GM19468 (cell line): ENCODE measurements at regions not wholly inside any gene's neighbourhood (a gene's known extent, or its start where the extent isn't known, plus 50 kb on each side); places are given as distances from the start of the nearest gene placed in this dataset.

Source experiments
- ATAC-seq: cut with Tn5 transposase; IDR thresholded peaks from one replicate; pipeline ENCODE4 v1.9.1; 2021; ENCODE audit warnings: mild to moderate bottlenecking, moderate library complexity, moderate number of reproducible peaks; ENCODE audit not compliant: unreplicated experiment; ENCODE audit errors: extremely low read depth

DNA sequence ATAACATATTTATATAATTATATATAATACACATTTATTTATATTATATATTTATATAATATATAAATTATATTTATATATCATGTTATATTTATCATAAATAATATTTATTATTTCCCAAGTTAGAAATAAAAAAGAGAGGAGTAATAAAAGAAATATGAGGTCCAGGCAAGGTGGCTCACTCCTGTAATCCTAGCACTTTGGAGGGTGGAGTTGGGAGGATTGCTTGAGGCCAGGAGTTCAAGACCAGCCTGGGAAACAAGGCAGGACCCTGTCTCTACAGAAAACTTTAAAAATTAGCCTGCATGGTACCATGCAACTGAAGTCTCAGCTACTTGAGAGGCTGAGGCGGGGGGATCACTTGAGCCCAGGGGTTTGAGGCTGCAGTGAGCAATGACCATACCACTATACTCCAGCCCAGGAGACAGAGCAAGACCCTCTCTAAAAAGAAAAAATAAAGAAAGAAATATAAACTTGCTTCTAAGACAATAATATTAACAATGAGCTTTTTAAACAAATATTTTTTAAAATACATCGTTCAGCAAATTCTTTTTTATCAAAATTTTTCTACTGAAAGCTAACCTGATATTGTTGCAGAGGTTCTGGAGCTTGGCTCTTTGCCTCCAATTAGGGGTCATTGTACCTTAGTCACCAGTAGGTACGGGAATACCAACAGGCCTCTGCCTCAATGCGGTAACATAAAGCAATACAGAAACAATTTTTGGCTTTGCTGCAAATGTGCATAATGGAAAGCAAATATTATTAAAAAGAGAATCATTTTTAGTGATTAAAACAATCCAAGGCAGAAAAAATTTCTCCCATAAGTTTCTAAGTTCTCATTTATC is 290.0 kb downstream of the SETD4 start:
- no peak for ATAC-seq

DNA sequence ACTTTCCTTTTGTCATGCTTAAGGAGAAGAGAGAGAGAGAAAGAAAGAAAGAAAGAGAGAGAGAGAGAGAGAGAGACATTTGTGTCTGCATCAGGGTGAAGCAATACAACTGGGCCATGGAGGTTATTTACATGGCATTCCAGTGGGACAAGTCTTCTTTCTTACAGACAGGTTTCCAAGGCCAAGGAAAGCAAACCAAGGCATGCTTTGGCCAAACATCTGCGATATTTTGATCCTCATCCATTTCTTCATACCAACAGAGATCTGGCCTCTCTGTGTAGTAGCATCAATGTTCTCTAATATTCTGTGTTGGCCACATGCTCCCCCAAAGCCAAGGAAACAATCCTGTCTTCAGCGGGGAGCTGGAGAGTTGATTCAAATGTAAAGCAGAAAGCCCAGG is 292.1 kb downstream of the SETD4 start:
- ATAC-seq = no peak

DNA sequence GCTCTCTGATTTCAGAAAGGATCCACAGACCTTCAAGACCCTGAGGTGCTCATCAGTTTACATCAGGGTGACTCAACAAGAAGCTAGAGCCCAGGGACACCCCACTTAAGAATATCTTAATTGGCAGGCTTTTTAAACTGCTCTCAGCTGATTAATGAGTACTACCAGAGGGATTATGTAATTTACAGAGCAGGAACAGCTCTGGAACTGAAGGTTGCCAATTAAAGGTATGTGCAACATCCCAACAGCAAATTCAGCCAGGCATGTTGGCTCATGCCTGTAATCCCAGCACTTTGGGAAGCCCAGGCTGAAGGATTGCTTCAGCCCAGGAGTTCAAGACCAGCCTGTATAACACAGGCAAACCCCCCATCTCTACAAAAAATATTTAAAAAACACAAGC is 295.7 kb downstream of the SETD4 start:
- no peak for ATAC-seq

DNA sequence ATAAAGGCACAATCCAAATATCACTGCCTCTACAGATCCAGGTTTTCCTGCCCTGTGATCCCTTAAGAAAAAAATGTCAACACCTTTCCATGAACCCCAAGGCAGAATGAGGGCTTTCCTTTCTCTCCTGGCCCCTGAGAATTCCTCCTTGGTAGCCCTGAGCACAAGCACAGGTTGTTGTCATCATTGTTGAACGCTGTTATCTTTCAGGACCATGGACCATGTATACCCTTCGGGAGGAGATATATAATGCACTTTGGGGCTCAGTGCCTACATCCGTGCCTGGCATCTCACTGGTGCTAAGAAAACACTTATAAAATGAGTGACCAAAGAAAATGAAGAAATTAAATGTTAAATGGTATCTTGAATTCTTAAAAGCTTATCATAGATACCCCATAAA is 296.2 kb downstream of the SETD4 start:
- no peak for ATAC-seq

DNA sequence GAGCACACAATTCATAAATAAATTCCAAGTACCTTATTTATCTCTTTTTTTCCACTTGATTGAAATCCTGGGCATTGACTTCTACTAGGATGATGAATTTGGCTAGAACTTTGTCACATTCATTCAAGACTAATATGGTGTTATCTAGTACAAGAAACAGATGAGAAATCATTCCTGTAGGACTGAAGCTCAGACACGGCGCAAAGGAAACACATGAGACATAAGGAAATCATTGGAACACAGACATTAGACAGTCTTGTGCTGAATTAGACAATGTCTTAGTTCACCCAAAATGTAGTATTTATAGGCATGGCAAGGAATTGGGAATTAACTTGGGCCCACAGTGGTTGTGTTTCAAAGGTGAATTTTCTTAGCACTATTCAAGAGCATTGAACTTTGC is 305.7 kb downstream of the SETD4 start:
- ATAC-seq = no peak

DNA sequence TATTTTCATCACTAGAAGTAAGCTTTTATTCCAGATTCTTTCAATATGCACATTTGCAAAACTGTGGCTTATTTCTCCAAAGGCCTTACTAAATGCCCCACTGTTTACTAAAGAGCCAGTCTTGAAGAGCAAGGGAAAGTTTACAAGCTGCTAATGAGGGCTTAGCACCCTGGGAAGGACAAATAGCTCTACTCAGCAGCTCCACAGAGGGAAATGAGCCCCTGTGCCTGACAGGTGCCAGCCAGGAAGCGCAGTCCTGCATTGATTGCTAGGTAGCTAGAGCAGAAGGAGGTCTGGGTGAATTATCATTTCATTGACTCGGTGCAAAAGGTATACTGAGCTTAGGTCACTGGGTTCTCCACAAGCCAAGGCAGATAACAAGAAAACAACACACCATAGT is 307.0 kb downstream of the SETD4 start:
- no peak for ATAC-seq

DNA sequence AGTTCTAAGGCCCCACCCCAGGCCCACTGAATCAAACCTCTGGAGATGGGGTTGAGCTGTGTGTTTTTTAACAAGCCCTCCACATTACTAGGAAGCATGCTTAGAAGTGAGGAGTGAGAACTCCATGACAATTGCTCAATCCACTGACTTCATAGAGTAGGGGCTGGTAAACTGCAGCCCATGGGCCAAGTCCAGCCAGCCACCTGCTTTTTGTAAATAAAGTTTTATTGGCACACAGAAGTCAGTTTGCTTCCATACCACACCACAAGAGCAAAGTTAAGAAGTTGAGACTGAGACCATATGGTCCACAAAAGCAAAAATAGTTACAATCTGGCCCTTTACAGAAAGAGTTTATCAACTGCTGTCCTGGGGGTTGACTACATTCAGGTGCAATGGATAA is 309.2 kb downstream of the SETD4 start:
- no peak for ATAC-seq

DNA sequence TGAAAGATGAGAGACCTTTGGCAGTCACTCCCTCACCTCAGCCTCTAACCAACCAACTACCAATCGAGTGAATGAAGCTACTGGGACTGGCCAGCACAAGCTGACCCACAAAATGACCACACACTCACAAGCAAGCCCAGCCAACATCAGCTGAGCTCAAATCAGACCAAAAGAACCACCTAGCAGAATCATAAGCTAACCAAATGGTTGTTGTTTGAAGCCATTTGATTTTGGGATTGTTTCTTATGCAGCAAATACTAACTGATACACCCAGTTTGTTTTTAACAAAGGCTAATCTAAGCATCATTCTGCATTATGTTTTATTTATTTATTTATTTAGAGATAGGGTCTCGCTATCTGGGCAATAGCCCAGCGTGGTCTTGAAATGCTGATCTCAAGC is 310.4 kb downstream of the SETD4 start:
- no peak for ATAC-seq

DNA sequence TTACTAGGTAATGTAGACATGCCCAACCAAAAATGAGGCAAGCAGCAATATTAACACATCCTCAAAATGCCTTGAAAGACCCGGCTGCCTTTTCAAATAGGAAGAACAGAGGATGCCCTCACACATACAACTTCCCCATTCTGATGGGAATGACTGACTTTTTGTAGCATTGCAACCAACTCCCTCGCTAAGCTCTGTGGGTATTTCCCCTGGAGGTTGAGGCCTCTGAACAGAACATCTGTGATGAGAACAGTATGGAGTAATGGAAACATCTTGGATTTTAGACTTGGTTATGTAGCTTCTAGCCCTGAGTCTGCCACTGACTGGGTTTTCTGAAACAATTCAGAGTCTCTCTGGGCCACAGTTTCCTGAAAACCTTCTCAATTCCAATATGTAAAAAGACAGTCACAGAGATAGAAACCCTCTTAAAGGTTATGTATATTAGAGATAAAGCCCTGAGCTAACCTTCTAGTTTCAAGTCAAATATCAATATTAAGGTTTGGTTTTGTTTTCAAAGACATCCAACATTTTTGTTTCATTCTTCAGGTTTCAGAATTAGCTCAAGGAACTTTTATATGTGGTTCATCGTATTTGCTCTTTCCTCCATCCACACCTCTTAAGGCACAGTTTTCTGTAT is 311.5 kb downstream of the SETD4 start:
- ATAC-seq = no peak

DNA sequence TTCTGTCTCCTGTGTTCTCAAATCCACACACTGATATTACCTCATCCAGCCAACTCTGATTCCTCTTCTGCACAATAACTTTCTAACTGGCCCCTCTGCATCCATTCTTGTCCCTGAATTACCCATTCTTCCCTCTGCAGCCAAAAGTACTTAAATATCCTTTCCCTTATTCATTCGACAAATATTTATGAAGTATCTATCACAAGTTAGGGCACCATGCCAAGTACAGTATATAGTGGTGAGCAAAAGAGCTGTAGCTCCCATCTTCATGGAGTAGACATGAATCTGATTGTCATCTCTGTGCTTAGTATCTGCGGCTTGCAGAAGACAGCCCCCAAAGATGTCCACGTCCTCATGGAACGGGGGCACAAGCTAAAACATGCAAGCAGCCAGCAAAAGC is 316.8 kb downstream of the SETD4 start:
- ATAC-seq = no peak

DNA sequence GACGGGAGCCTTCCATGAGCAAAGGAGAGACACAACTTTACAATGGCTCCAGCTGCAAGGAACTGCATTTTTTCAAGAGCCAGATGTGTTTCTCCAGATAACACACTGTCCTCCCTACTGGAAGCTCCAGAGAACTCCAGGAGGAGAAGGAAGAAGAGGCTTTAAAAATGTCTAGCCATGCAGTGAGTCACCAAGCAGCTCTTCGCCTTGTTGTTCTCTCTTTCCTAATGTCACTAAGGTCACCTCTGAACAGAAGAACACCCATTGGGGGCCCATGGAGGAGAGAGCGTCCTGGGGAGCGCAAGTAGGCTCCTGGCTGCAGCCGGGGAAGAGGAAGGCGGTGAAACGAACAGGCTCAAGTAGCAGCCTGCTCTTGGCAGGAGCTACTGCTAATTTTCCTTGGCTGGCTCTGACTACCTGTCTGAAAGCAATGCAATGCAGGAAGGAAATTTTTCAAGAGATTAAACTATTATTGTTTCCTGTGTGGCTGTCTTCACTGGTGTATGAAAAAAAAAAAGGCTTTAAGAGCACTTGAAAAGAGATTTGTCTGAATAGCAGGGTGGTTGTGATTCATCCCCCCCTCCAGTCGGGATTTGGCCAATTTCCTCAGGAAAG is 321.9 kb downstream of the SETD4 start:
- no peak for ATAC-seq

DNA sequence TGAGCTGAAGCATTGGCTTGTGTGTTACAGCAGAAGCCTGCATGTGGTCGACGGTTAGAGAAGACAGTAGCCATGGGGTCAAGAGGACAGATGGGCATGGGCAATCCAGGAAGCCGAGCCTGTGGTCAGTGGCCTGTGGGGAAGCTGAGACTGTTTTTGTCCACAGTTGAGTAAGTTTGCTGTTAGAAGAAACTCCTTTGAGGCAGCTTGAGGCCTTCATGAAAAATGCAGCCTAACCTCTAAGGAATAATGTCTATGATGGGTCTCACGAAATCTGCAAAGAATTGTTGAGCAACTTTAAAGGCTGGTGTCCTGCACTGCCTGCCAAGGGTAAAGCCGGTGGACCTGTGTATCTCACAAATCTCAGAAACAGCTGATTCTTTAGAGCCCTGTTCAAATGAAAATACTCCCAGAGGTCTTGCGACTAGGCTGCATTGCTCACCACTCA is 322.4 kb downstream of the SETD4 start:
- no peak for ATAC-seq

DNA sequence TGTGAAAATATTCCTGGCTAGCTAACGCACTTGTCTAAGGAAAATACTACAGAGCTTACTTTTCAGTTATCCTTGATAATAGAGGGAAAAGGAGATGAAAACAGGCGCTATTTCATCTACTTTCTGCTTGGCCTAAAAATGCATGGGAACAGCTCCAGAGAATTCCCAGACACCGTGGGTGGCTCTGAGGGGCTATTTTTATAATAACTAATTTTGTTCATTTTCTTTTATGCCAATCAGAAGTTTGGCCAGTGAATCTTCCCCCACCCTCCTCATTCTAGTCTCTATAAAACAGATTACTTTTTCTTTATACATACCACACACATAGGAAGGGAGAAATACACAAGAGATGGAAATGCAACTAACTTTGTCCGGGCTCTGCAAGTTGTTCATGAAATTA is 322.9 kb downstream of the SETD4 start:
- ATAC-seq = no peak

DNA sequence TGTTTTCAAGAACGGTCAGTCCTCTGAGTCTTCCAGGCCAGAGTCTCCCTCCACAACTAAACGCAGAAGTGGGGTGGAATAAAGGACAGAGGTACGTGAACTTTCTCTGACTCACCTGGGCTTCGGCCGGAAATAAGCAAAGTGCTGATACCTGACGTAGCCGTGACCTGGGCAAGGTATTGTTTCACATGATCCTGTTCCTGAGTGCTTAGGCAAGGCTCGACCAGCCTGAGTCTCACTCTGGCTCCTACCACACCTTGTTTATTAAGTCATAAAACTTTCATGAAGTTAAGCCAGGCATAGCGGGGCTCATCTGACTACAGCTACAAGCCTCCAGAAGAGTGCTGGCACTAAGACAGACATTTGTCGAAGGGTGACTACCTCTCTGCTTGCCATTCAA is 327.5 kb downstream of the SETD4 start:
- no peak for ATAC-seq

DNA sequence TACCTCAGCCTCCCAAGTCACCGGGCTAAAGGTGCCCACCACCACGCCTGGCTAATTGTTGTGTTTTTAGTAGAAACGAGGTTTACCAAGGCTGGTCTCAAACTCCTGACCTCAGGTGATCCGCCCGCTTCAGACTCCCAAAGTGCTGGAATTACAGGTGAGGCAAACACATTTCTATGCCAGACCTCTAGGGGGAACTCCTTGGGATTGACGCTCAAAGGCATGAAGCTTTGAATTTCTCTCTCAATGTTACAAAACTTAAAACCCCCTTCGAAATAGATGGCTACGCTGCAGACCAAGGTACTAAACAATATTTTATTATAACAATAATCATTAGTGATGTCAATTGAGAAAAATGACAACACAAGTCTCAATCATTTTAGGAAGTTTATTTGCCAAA is 330.0 kb downstream of the SETD4 start:
- ATAC-seq = no peak

DNA sequence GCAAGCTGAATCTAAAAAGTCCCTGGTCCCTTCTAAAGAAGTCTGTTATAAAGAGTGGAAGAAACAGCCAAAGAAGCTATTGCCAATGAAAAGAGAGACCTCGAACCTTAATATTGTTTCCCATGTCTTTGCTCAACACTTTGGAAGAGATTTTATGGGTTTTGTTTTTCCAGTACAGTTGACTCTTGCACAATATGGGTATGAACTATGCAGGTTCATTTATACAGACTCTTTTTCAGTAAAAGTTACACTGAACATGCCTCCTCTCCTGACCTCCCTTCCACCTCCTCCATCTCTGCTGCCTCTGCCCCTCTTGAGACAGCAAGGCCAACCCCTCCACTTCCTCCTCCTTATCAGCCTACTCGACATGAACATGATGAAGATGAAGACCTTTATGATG is 332.5 kb downstream of the SETD4 start:
- no peak for ATAC-seq

DNA sequence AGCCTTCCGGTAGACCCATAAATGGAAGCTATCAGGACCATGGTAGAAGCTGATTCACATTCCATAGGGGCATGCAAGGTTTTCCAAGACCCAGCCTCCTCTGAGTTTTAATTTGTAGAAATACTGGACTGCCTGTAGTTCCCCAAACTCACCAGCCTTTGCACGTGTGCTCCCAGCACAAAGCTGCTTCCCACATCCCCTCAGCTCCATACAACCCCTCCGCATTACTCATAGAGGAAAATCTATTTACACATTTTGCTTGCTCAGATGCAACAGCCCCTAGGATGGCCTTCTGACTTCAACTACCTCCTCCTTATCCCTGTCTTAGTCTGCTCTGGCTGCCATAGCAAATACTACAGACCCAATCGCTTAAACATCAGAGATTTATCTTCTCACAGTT is 336.2 kb downstream of the SETD4 start:
- ATAC-seq = no peak

DNA sequence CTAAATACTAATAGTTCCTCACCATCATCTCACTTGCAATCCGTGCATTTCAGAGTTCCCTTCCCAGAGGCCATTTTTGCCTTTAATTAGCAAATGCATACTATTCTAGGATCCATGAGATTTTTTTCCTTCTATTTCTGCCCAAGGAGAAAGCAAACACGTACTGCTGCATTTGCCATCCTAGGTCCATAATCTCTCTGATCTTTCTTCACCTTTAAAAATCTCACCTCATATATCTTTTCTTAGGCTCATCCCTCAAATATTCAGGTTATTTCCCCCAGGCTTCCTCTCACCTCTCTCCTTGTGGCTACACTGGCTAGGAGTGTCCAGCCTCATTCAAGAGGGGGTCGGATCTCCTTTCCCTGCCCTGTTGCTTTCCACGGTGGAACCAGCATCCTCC is 338.6 kb downstream of the SETD4 start:
- no peak for ATAC-seq

DNA sequence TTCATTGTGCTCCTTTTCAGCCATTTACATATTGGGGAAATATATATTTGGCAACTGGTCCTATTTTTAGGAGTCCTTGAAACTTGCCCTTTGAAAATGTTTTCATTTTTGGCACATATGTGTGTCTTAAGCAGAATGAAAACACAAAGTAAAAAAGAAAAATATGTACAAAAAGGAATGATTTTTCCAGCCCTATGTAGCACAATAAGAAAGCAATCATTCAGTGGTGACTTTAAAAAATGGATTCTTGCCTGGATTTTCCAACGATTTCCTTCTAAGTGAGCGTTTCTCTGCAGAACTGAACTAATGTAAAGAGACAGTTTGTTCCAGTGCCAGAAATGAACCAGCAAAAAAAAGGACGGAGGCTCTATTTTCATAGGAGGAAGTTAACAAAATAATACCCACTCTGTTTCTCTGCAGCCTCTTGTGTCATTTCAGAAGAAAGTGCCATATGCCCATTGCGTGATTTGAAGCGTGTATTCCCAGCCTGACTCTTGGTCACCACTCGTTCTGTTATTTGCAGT is 340.1 kb downstream of the SETD4 start:
- ATAC-seq = no peak

DNA sequence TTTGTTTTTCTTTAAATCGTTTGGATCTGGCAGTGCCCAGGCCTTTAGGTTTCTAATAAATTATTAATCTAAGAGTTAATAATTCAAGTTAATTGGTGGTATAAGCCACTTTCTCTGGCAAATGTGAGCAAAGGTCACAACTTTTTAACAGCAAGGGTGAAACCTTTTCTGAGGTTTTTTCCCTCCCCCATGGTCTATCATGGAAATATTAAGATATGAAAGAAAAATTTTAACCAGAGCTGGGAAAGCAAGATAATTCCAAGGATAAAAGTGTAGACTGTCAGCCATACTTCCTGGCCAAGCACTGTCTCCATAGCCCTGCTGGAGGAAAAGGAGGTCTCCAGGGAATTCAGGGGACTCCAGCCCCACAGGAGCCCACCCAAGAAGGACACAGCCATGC is 341.2 kb downstream of the SETD4 start:
- ATAC-seq = no peak

DNA sequence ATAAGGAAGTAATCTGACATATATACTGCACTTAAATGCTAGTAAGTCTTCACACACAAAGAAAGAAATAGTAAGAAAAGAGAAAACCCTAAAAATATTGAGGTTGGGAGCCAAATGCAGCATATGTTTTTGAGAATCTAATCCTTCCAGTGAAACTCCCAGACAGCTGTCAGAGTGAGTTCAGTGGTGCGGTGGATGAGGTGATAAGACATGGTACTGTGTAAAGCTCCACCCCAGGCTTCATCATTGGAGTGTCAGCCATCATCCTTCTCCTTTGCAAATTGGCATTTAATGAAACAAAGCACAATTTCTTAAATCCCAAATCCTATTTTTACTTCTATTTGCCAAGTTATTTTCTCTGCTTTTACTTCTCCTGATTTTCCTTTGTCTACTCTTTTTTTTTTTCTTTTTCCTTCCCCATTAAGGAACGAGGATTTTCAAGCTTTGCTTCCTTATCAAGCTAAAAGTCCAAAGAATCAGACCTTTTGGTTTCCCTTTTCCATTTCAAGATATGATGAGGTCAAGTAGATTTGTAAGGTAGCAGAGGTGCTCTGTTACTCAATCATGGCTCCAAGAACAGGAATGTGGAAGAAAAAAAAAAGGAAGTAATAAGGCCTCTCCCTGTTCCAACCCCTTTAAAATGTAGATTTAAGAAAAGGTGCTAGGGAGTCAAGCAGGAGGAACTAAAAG is 343.3 kb downstream of the SETD4 start:
- no peak for ATAC-seq
